Transverse colon (tissue), 4 donors: ENCODE measurements at regions not wholly inside any gene's neighbourhood (a gene's known extent, or its start where the extent isn't known, plus 50 kb on each side); places are given as distances from the start of the nearest gene placed in this dataset.

Experiments
- CTCF ChIP-seq, 5 experiments: fragments of 200-600 bp in 3 of 5; fragments of 450-650 bp in 2 of 5; sonication (generic) in 3 of 5; IDR thresholded peaks; 1 replicate in 2 of 5; 2 replicates in 3 of 5; pipeline ENCODE4 v1.5.1; 2016 to 2017; ENCODE audit warnings: antibody characterized with exemption in 5 of 5, inconsistent platforms in 3 of 5, mild to moderate bottlenecking in 2 of 5, moderate library complexity in 1 of 5
- POLR2A ChIP-seq: fragments of 450-650 bp; IDR thresholded peaks from one replicate; pipeline ENCODE4 v1.6.1; 2016; ENCODE audit warnings: antibody characterized with exemption, mild to moderate bottlenecking, moderate library complexity
- POLR2AphosphoS5 ChIP-seq, 3 donors: sonication (generic); formaldehyde crosslinking; IDR thresholded peaks; one replicate each; pipeline ENCODE4 v1.6.1; 2016; ENCODE audit warnings: antibody characterized with exemption in 3 of 3

DNA sequence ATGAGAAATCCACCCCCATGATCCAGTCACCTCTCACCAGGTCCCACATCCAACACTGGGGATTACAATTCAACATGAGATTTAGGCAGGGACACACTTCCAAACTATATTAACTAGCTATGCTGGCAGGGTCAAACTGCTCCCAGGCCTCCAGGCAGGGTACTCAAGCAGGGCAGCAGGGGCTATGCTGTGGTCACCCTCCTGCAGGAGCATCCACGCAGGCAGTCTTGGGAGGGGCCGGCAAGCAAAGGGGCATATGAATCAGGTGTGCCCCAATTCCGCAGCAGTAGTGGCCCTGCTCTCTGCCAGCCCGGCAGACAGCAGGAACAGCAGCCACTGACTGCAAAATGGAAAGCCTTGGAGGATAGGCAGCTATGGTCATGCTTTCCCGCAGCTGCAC, 74.6 kb upstream of the PRDX4 start:
- no peak for TF ChIP-seq CTCF (IDR thresholded peaks at IDR 0.05)
- no peak for TF ChIP-seq POLR2AphosphoS5 (IDR thresholded peaks at IDR 0.05)
- no peak for TF ChIP-seq POLR2A
